ENCODE measurements at regions not wholly inside any gene's neighbourhood (a gene's known extent, or its start where the extent isn't known, plus 50 kb on each side); places are given as distances from the start of the nearest gene placed in this dataset.

GRCh38 chr12:3961591-3961990, 88.4 kb upstream of the PARP11 start:
- Histone ChIP-seq H3K9me3 (replicated peaks in 1 of 2; ENCODE audit: control insufficient read depth in 1 of 2, insufficient read depth in 1 of 2, low read length in 2 of 2) (no peaks in the 10 kb centered on the region), H3K79me2 (ENCODE audit: insufficient read depth, low read length) (no peaks in the 10 kb centered on the region), H3K4me1 (ENCODE audit: control insufficient read depth in 1 of 2, insufficient read depth in 2 of 2, low read length in 2 of 2) (peaks cover 7 to 11% of the 10 kb centered on the region in 2 donors), H2AFZ (ENCODE audit: insufficient read depth, low read depth, low read length, poor library complexity, severe bottlenecking) (no peak overlapping the region), H3K4me3 (replicated peaks in 1 of 3; ENCODE audit: low read depth in 2 of 3, low read length in 3 of 3) (no peak overlapping the region), H3K36me3 (replicated peaks in 1 of 2; ENCODE audit: control insufficient read depth in 1 of 2, insufficient read depth in 2 of 2, low read length in 2 of 2) (no peaks in the 10 kb centered on the region), H3K9ac (ENCODE audit: insufficient read depth, low read length, poor library complexity, severe bottlenecking) (no peak overlapping the region), H4K20me1 (ENCODE audit: insufficient read depth, low read length) (no peaks in the 10 kb centered on the region), H3K27me3 (ENCODE audit: control insufficient read depth in 2 of 2, insufficient read depth in 2 of 2, low read length in 2 of 2) (no peaks in the 10 kb centered on the region), H3K4me2 (replicated peaks; ENCODE audit: extremely low read depth, low read length, poor library complexity, severe bottlenecking) (no peak overlapping the region), H3K27ac (ENCODE audit: low read depth in 1 of 2, low read length in 2 of 2) (no peak overlapping the region)
- TF ChIP-seq, protein P1, sequence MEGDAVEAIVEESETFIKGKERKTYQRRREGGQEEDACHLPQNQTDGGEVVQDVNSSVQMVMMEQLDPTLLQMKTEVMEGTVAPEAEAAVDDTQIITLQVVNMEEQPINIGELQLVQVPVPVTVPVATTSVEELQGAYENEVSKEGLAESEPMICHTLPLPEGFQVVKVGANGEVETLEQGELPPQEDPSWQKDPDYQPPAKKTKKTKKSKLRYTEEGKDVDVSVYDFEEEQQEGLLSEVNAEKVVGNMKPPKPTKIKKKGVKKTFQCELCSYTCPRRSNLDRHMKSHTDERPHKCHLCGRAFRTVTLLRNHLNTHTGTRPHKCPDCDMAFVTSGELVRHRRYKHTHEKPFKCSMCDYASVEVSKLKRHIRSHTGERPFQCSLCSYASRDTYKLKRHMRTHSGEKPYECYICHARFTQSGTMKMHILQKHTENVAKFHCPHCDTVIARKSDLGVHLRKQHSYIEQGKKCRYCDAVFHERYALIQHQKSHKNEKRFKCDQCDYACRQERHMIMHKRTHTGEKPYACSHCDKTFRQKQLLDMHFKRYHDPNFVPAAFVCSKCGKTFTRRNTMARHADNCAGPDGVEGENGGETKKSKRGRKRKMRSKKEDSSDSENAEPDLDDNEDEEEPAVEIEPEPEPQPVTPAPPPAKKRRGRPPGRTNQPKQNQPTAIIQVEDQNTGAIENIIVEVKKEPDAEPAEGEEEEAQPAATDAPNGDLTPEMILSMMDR (IDR thresholded peaks at IDR 0.05): no peak
- intact Hi-C loops (cut with micrococcal nuclease): no loop called here
- Mint-ChIP-seq H3K36me3 (no peaks in the 10 kb centered on the region), H3K4me3 (no peak overlapping the region), H3K9me3 (peaks cover 0 to 8% (median 5%) of the 10 kb centered on the region in 7 donors), H3K4me1 (peaks cover 16% of the 10 kb centered on the region), H3K27ac (no peak overlapping the region), H3K27me3 (ENCODE audit: low read depth in 3 of 3) (peaks cover 1 to 3% (median 1%) of the 10 kb centered on the region in 3 donors)
- DNase-seq: no peak
- 93% methylated on average over 7 of the region's 9 CpGs for WGBS (ENCODE audit: insufficient coverage)

GRCh38 chr12:3959799-3960560, 86.8 kb upstream of the PARP11 start:
- no peaks in the 10 kb centered on the region for H3K27me3 ChIP-seq (ENCODE audit: control insufficient read depth in 2 of 2, insufficient read depth in 2 of 2, low read length in 2 of 2)
- Mint-ChIP-seq H3K27ac (peak overlapping the region in 1 of 7 donors; percentile 57), H3K4me1 (peaks cover 16% of the 10 kb centered on the region), H3K9me3 (peaks cover 0 to 8% (median 6%) of the 10 kb centered on the region in 7 donors), H3K27me3 (ENCODE audit: low read depth in 3 of 3) (peaks cover 1 to 3% (median 1%) of the 10 kb centered on the region in 3 donors), H3K4me3 (no peak overlapping the region), H3K36me3 (no peaks in the 10 kb centered on the region)
- no peaks in the 10 kb centered on the region for H3K79me2 ChIP-seq (ENCODE audit: insufficient read depth, low read length)
- TF ChIP-seq, protein P1 (IDR thresholded peaks at IDR 0.05): no peak
- H3K4me3 ChIP-seq (replicated peaks in 1 of 3; ENCODE audit: low read depth in 2 of 3, low read length in 3 of 3): no peak overlapping the region
- peaks cover 7 to 11% of the 10 kb centered on the region in 2 donors for H3K4me1 ChIP-seq (ENCODE audit: control insufficient read depth in 1 of 2, insufficient read depth in 2 of 2, low read length in 2 of 2)
- H3K4me2 ChIP-seq (replicated peaks; ENCODE audit: extremely low read depth, low read length, poor library complexity, severe bottlenecking): no peak overlapping the region
- no peak overlapping the region for H3K9ac ChIP-seq (ENCODE audit: insufficient read depth, low read length, poor library complexity, severe bottlenecking)
- H3K9me3 ChIP-seq (replicated peaks in 1 of 2; ENCODE audit: control insufficient read depth in 1 of 2, insufficient read depth in 1 of 2, low read length in 2 of 2): no peaks in the 10 kb centered on the region
- intact Hi-C loops (cut with micrococcal nuclease): no loop called here
- WGBS (ENCODE audit: insufficient coverage): 100% methylated on average over 6 of the region's 10 CpGs
- H3K27ac ChIP-seq (ENCODE audit: low read depth in 1 of 2, low read length in 2 of 2): no peak overlapping the region
- H3K36me3 ChIP-seq (replicated peaks in 1 of 2; ENCODE audit: control insufficient read depth in 1 of 2, insufficient read depth in 2 of 2, low read length in 2 of 2): no peaks in the 10 kb centered on the region
- H2AFZ ChIP-seq (ENCODE audit: insufficient read depth, low read depth, low read length, poor library complexity, severe bottlenecking): no peak overlapping the region
- H4K20me1 ChIP-seq (ENCODE audit: insufficient read depth, low read length): no peaks in the 10 kb centered on the region
- no peak for DNase-seq
